Endothelial cell (in vitro differentiated cells): ENCODE measurements at regions not wholly inside any gene's neighbourhood (a gene's known extent, or its start where the extent isn't known, plus 50 kb on each side); places are given as distances from the start of the nearest gene placed in this dataset.

Experiments used
- DNase-seq: peaks from one replicate; pipeline ENCODE4 v3.0.0; 2021; ENCODE audit warnings: low spot score
- H3K27ac Mint-ChIP-seq: one replicate; pipeline ENCODE4 v1.8.0; 2021; ENCODE audit warnings: mixed read lengths, inconsistent platforms; ENCODE audit not compliant: unreplicated experiment
- H3K27me3 Mint-ChIP-seq: one replicate; pipeline ENCODE4 v1.8.0; 2021; ENCODE audit warnings: mild to moderate bottlenecking, moderate library complexity, mixed read lengths, inconsistent platforms; ENCODE audit not compliant: unreplicated experiment
- H3K36me3 Mint-ChIP-seq: one replicate; pipeline ENCODE4 v1.8.0; 2021; ENCODE audit warnings: mild to moderate bottlenecking, low read depth, mixed read lengths, inconsistent platforms; ENCODE audit not compliant: unreplicated experiment
- H3K4me1 Mint-ChIP-seq: one replicate; pipeline ENCODE4 v1.8.0; 2021; ENCODE audit warnings: mild to moderate bottlenecking, mixed read lengths, inconsistent platforms; ENCODE audit not compliant: unreplicated experiment
- H3K4me3 Mint-ChIP-seq: one replicate; pipeline ENCODE4 v1.8.0; 2021; ENCODE audit warnings: mild to moderate bottlenecking, mixed read lengths, inconsistent platforms; ENCODE audit not compliant: unreplicated experiment
- H3K9me3 Mint-ChIP-seq: one replicate; pipeline ENCODE4 v1.8.0; 2021; ENCODE audit warnings: mixed read lengths, inconsistent platforms; ENCODE audit not compliant: unreplicated experiment
- TF ChIP-seq, protein P1 (sequence below): fragments of 200-600 bp; sonication (generic); IDR thresholded peaks from one replicate; pipeline ENCODE4 v1.5.0; 2021; ENCODE audit warnings: antibody characterized with exemption; ENCODE audit not compliant: unreplicated experiment

DNA sequence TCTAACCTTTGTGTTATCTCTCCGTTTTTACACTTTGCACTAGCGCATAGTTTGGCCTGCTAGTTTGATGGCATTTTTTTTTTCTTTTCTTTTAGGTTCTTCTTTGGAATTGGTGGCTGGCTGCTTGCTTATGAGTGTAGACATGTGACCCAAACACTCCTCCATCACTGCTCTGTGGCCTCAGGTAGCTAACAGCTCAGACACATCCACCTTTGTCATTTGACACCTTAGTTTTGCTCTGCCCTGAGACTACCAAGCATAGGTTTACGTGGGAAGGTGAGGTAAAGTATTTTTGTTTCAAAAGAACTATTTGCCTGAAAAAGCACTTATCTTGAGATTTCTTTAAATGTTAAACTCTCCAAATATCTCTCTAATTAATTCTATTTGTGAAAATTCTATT, 368.4 kb upstream of the MAP3K7 start:
- DNase-seq, result no peak
- TF ChIP-seq, protein P1, sequence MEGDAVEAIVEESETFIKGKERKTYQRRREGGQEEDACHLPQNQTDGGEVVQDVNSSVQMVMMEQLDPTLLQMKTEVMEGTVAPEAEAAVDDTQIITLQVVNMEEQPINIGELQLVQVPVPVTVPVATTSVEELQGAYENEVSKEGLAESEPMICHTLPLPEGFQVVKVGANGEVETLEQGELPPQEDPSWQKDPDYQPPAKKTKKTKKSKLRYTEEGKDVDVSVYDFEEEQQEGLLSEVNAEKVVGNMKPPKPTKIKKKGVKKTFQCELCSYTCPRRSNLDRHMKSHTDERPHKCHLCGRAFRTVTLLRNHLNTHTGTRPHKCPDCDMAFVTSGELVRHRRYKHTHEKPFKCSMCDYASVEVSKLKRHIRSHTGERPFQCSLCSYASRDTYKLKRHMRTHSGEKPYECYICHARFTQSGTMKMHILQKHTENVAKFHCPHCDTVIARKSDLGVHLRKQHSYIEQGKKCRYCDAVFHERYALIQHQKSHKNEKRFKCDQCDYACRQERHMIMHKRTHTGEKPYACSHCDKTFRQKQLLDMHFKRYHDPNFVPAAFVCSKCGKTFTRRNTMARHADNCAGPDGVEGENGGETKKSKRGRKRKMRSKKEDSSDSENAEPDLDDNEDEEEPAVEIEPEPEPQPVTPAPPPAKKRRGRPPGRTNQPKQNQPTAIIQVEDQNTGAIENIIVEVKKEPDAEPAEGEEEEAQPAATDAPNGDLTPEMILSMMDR, result no peak
- Mint-ChIP-seq H3K4me3 (no peak overlapping the region), H3K27ac (no peak overlapping the region), H3K27me3 (no peaks in the 10 kb centered on the region), H3K9me3 (no peaks in the 10 kb centered on the region), H3K36me3 (no peaks in the 10 kb centered on the region), H3K4me1 (no peaks in the 10 kb centered on the region)

DNA sequence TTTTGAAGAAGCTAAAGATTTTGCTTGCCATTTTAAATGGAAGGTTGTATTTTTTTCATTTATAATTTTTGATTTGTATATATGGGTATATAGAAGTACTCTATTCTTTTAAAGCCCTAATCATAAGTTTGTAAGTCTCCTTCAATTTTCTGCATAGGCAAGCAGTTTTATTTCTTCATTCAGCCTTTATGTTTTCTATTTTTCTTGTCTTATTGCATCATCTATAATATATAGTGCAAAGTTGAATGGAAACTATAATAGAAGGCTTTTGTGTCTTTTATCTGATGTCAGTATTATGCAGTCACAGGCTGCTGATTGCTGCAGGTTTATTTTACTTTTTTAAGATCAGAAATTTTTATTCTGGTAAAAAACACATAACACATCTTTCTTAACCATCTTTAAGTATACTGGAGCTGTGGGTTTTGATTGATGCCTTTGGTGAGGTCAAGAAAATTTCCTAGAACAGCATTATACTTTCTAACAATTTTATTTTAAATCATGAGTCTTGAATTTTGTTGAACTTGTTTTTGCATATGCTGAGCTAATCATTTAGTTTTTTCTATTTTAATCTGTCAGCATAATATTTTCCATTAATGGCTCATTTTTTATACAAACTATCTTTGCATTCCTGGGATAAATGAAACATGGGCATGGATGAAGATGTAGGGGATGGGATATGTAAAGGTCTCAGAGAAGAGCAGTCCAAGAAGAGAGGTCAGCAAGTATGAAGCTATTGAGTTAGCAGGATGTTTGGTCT, 366.7 kb upstream of the MAP3K7 start:
- H3K4me3 Mint-ChIP-seq, result no peak overlapping the region
- TF ChIP-seq, protein P1, result no peak

DNA sequence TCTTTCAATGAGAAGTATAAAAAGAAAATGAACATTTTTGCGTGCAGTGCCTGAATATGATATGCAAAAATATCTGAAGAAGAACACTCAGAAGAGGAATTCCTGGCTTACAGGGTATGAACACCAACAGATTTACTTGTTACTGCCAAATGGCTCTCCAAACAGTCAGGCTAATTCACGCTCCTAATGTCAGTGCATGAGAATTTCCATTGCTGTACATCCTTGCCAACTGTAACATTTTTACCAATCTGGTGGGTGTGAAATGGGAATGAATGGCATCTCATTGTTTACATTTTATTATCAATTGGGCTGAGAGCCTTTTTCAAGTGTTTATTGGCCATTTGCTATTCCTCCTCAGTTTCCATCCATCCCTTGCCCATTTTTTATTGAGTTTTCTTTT, 365.3 kb upstream of the MAP3K7 start:
- no peak for DNase-seq
- Mint-ChIP-seq H3K9me3 (no peaks in the 10 kb centered on the region), H3K27ac (no peak overlapping the region), H3K4me1 (no peaks in the 10 kb centered on the region), H3K36me3 (no peaks in the 10 kb centered on the region), H3K4me3 (no peak overlapping the region), H3K27me3 (no peaks in the 10 kb centered on the region)
- TF ChIP-seq, protein P1, result no peak

More for the DNA sequence above, 366.7 kb upstream of the MAP3K7 start:
- H3K27ac Mint-ChIP-seq, result no peak overlapping the region
- no peaks in the 10 kb centered on the region for H3K9me3 Mint-ChIP-seq
- no peak for DNase-seq
- H3K4me1 Mint-ChIP-seq, result no peaks in the 10 kb centered on the region
- H3K27me3 Mint-ChIP-seq, result no peaks in the 10 kb centered on the region
- H3K36me3 Mint-ChIP-seq, result no peaks in the 10 kb centered on the region

DNA sequence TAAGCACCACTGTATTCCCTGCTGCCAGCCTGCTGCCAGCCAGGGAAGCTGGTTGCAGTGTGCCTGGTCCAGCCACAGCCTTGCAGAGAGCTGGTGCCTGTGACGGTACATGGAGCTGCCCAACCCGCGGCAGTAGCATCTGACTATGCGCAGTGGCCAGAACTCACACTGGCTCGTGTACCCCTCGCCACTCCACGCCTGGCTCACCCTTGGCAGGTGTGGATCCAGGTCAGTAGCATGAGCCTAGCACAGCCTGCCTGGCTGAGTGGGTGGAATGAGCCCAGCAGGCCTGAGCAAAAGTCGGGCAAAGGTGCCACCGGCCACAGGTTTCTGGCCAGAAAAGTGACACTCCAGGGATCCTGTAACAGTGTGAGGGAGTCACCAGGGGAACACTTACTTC, 361.7 kb upstream of the MAP3K7 start:
- Mint-ChIP-seq H3K9me3 (no peaks in the 10 kb centered on the region), H3K4me3 (no peak overlapping the region)

More for the DNA sequence above, 361.7 kb upstream of the MAP3K7 start:
- no peaks in the 10 kb centered on the region for H3K27me3 Mint-ChIP-seq
- H3K27ac Mint-ChIP-seq, result no peak overlapping the region
- TF ChIP-seq, protein P1, result no peak
- no peak for DNase-seq
- H3K4me1 Mint-ChIP-seq, result no peaks in the 10 kb centered on the region
- no peaks in the 10 kb centered on the region for H3K36me3 Mint-ChIP-seq
